ENCODE measurements at regions not wholly inside any gene's neighbourhood (a gene's known extent, or its start where the extent isn't known, plus 50 kb on each side); places are given as distances from the start of the nearest gene placed in this dataset.

- TF ChIP-seq CTCF (IDR thresholded peaks at IDR 0.05) (no peak), EZH2phosphoT487 (IDR thresholded peaks at IDR 0.05) (no peak)
These were observed 75.7 kb downstream of the NTMT2 start for GRCh38 chr1:170221495-170221894.
